Type B pancreatic cell (in vitro differentiated cells): ENCODE measurements at regions not wholly inside any gene's neighbourhood (a gene's known extent, or its start where the extent isn't known, plus 50 kb on each side); places are given as distances from the start of the nearest gene placed in this dataset.

ENCODE experiments used
- DNase-seq: peaks from one replicate; pipeline ENCODE4 v3.0.0; 2021; ENCODE audit warnings: mixed read lengths; ENCODE audit not compliant: unreplicated experiment; ENCODE audit errors: extremely low spot score
- H3K27ac Mint-ChIP-seq: 2 replicates; pipeline ENCODE4 v1.8.0; 2021; ENCODE audit warnings: mild to moderate bottlenecking, mixed read lengths
- H3K27me3 Mint-ChIP-seq: 2 replicates; pipeline ENCODE4 v1.8.0; 2021; ENCODE audit warnings: mixed read lengths
- H3K36me3 Mint-ChIP-seq: 2 replicates; pipeline ENCODE4 v1.8.0; 2021; ENCODE audit warnings: mixed read lengths
- H3K4me1 Mint-ChIP-seq: one replicate; pipeline ENCODE4 v1.8.0; 2021; ENCODE audit warnings: mixed read lengths; ENCODE audit not compliant: unreplicated experiment
- H3K4me3 Mint-ChIP-seq: 2 replicates; pipeline ENCODE4 v1.8.0; 2021; ENCODE audit warnings: mild to moderate bottlenecking, mixed read lengths
- H3K9me3 Mint-ChIP-seq: 2 replicates; pipeline ENCODE4 v1.8.0; 2021; ENCODE audit warnings: mixed read lengths
- TF ChIP-seq, protein P1 (sequence below): fragments of 200-600 bp; sonication (generic); conservative IDR thresholded peaks from 2 replicates; pipeline ENCODE4 v1.5.0; 2021; ENCODE audit warnings: antibody characterized with exemption, mild to moderate bottlenecking

DNA sequence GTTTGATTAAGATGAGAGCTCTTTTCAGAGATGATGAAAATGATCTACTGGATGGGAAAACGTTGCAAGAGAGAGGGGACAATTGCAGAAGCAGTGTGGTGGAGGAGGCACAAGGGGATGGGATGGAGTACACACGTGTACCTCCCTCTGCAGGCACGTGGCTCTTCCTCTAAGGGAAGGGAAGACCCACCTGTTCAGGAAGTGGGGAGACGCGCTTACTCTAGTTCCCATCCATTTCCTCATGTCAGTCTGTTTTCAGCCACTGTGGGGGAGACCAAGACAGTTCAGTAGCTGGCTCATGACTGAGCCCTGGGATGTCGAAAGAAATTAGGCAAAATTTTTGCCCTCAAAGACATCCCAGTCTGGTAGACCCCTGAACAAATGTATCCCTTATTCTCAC is 619.2 kb upstream of the CLINT1 start:
- no peak for DNase-seq
- Mint-ChIP-seq H3K4me3 (no peak overlapping the region), H3K9me3 (no peaks in the 10 kb centered on the region), H3K27ac (no peak overlapping the region), H3K27me3 (peaks cover 3% of the 10 kb centered on the region), H3K36me3 (no peaks in the 10 kb centered on the region), H3K4me1 (peaks cover 3% of the 10 kb centered on the region)
- TF ChIP-seq, protein P1, sequence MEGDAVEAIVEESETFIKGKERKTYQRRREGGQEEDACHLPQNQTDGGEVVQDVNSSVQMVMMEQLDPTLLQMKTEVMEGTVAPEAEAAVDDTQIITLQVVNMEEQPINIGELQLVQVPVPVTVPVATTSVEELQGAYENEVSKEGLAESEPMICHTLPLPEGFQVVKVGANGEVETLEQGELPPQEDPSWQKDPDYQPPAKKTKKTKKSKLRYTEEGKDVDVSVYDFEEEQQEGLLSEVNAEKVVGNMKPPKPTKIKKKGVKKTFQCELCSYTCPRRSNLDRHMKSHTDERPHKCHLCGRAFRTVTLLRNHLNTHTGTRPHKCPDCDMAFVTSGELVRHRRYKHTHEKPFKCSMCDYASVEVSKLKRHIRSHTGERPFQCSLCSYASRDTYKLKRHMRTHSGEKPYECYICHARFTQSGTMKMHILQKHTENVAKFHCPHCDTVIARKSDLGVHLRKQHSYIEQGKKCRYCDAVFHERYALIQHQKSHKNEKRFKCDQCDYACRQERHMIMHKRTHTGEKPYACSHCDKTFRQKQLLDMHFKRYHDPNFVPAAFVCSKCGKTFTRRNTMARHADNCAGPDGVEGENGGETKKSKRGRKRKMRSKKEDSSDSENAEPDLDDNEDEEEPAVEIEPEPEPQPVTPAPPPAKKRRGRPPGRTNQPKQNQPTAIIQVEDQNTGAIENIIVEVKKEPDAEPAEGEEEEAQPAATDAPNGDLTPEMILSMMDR, result no peak

DNA sequence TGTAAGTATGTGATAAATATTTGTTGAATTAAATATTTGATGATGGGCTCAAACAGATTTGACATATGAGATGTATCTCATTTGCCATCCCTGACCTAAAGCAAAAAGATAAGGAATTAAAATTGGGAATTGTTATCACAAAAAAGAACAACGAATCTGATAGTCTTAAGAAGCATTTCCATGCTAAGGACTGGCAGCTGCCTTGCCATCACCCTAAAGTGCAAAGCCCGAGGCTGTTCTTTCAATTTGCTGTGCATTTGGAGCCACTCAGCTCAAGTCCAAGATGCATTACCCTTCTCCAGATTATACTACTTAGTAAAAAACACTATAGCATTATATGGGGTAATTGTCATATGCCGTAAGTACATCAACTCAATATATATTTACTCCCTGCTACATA is 618.3 kb upstream of the CLINT1 start:
- no peak for DNase-seq
- H3K4me1 Mint-ChIP-seq, result no peaks in the 10 kb centered on the region
- peaks cover 3% of the 10 kb centered on the region for H3K27me3 Mint-ChIP-seq
- TF ChIP-seq, protein P1, result no peak
- H3K4me3 Mint-ChIP-seq, result no peak overlapping the region
- H3K27ac Mint-ChIP-seq, result no peak overlapping the region
- H3K9me3 Mint-ChIP-seq, result no peaks in the 10 kb centered on the region
- H3K36me3 Mint-ChIP-seq, result no peaks in the 10 kb centered on the region

DNA sequence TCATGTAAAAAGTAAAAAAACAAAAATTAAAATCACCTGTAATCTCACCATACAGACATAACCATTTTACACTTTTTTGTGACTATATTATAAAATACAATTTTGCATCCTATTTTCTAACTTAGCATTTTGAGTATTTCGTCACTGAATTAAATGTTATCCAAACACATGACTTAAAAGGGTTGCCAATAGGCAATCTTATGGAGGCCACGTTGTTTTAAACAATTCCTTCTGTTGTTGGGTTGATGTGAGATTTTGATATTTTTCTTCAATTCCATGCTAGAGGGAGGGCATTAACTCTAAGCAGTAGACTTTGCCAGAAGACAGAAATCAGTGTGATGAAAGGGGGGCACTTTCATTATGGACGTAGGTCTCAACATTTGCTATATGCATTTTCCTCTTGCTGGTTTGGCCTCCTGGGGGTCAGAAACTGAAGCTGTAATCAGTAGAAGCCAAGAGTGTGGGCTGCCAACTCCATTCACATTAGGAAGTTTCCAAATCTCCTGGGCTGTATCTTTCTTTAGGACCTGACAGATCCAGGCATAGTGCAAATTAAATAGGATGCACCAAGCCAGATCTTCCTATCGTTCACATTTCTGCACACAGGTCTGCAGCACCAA is 614.2 kb upstream of the CLINT1 start:
- no peak overlapping the region for H3K27ac Mint-ChIP-seq

DNA sequence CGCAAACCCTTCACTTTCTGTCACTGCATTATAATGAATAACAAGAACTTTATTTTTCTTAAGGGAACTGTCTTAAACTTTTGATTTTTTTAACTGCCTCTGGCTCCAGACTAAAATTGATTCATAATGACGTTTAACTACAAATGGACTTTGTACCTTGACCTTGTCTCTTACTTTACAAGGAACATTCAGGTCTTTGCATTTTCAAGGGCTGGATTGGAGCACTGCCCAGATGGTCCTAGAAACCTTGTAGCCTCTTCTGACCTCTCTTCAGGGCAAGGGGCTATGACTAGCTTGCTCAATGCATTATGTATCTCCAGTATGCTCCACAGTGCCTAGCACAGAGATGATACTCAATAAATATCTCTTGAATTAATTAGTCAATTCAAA is 612.6 kb upstream of the CLINT1 start:
- TF ChIP-seq, protein P1, result no peak
- Mint-ChIP-seq H3K27me3 (no peaks in the 10 kb centered on the region), H3K4me1 (peaks cover 12% of the 10 kb centered on the region)

More for the DNA sequence above, 614.2 kb upstream of the CLINT1 start:
- H3K36me3 Mint-ChIP-seq, result no peaks in the 10 kb centered on the region
- DNase-seq, result no peak
- H3K9me3 Mint-ChIP-seq, result no peaks in the 10 kb centered on the region
- H3K4me3 Mint-ChIP-seq, result no peak overlapping the region
- peaks cover 3% of the 10 kb centered on the region for H3K27me3 Mint-ChIP-seq
- TF ChIP-seq, protein P1, result no peak
- H3K4me1 Mint-ChIP-seq, result peaks cover 12% of the 10 kb centered on the region

DNA sequence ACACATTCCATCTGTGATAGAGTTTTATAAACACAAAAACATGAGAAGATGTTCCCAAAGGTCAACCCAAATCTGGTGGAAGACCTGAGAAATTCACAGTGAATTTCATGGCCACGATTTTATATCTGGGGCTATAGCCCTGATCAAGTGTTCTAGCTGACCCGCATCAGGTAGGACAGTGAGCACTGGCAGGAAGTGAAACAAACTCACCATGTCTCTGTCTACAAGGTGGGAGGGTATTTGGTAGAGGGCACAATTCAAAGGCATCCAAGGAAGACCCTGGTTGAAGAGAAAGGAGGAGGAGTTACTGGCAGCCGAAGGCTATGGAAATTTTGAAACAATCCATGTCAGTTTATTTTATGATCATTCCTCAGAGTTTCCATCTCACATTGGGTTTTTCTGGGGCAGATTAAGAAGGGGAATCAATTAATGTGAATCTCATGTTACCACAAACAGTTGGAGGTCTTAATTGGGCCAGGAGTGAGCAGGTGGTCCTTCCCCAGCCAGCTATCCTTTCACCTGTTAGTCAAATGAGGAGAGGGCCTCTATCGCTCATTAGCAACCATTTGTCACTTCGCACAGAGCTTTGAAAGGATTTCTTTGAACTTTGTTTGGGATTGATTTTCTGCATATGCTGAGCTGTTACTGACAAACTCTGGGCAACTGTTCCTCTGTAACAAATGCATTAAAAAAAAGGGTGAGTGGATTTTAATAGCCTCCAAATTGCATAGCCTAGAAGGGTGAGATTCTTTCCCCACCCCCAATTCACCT is 612.0 kb upstream of the CLINT1 start:
- no peaks in the 10 kb centered on the region for H3K36me3 Mint-ChIP-seq
- TF ChIP-seq, protein P1, result no peak
- no peak overlapping the region for H3K27ac Mint-ChIP-seq
- no peak overlapping the region for H3K4me3 Mint-ChIP-seq
- H3K9me3 Mint-ChIP-seq, result no peaks in the 10 kb centered on the region
- DNase-seq, result no peak
- peaks cover 12% of the 10 kb centered on the region for H3K4me1 Mint-ChIP-seq
- no peaks in the 10 kb centered on the region for H3K27me3 Mint-ChIP-seq

More for the DNA sequence above, 612.6 kb upstream of the CLINT1 start:
- DNase-seq, result no peak
- H3K27ac Mint-ChIP-seq, result no peak overlapping the region
- H3K4me3 Mint-ChIP-seq, result no peak overlapping the region
- no peaks in the 10 kb centered on the region for H3K36me3 Mint-ChIP-seq
- no peaks in the 10 kb centered on the region for H3K9me3 Mint-ChIP-seq
